Activated T-helper 17 cell treated with anti-CD3 and anti-CD28 coated beads, Interleukin-2, amount 50 U/mL, for 72 hours (primary cell): ENCODE measurements at regions not wholly inside any gene's neighbourhood (a gene's known extent, or its start where the extent isn't known, plus 50 kb on each side); places are given as distances from the start of the nearest gene placed in this dataset.
A peak's percentile ranks its signal among the peaks of the same experiment; 100 is the strongest.

Experiments
- ATAC-seq: fragments of 150-1000 bp; cut with Tn5 transposase; replicated peaks from 2 replicates; pipeline ENCODE4 v1.10.0; 2021; ENCODE audit warnings: mild to moderate bottlenecking, moderate library complexity
- H3K27ac Mint-ChIP-seq: one replicate; pipeline ENCODE4 v1.8.0; 2022; ENCODE audit warnings: mixed read lengths
- H3K27me3 Mint-ChIP-seq: one replicate; pipeline ENCODE4 v1.8.0; 2022; ENCODE audit warnings: mixed read lengths
- H3K36me3 Mint-ChIP-seq: one replicate; pipeline ENCODE4 v1.8.0; 2022; ENCODE audit warnings: low read depth, mild to moderate bottlenecking, mixed read lengths
- H3K4me1 Mint-ChIP-seq: one replicate; pipeline ENCODE4 v1.8.0; 2022; ENCODE audit warnings: mixed read lengths
- H3K4me3 Mint-ChIP-seq: one replicate; pipeline ENCODE4 v1.8.0; 2022; ENCODE audit warnings: mild to moderate bottlenecking, mixed read lengths
- H3K9me3 Mint-ChIP-seq: one replicate; pipeline ENCODE4 v1.8.0; 2022; ENCODE audit warnings: mixed read lengths

- H3K4me3 Mint-ChIP-seq: no peak overlapping the region
- H3K36me3 Mint-ChIP-seq: no peaks in the 10 kb centered on the region
- H3K4me1 Mint-ChIP-seq: no peaks in the 10 kb centered on the region
- no peak for ATAC-seq
- H3K9me3 Mint-ChIP-seq: no peaks in the 10 kb centered on the region
- no peak overlapping the region for H3K27ac Mint-ChIP-seq
- H3K27me3 Mint-ChIP-seq: no peaks in the 10 kb centered on the region
Observed at GRCh38 chr3:153746211-153746610, 375.0 kb upstream of the ARHGEF26 start.

- no peaks in the 10 kb centered on the region for H3K36me3 Mint-ChIP-seq
- H3K9me3 Mint-ChIP-seq: no peaks in the 10 kb centered on the region
- no peak overlapping the region for H3K27ac Mint-ChIP-seq
- no peaks in the 10 kb centered on the region for H3K27me3 Mint-ChIP-seq
- H3K4me1 Mint-ChIP-seq: no peaks in the 10 kb centered on the region
- no peak overlapping the region for H3K4me3 Mint-ChIP-seq
- ATAC-seq: no peak
Observed at GRCh38 chr3:153749070-153749610, 372.1 kb upstream of the ARHGEF26 start.

GRCh38 chr3:153752405-153753027, 368.7 kb upstream of the ARHGEF26 start:
- no peak overlapping the region for H3K4me3 Mint-ChIP-seq
- H3K9me3 Mint-ChIP-seq: no peaks in the 10 kb centered on the region
- ATAC-seq: no peak
- H3K27ac Mint-ChIP-seq: no peak overlapping the region
- no peaks in the 10 kb centered on the region for H3K36me3 Mint-ChIP-seq
- H3K27me3 Mint-ChIP-seq: no peaks in the 10 kb centered on the region
- no peaks in the 10 kb centered on the region for H3K4me1 Mint-ChIP-seq

DNA sequence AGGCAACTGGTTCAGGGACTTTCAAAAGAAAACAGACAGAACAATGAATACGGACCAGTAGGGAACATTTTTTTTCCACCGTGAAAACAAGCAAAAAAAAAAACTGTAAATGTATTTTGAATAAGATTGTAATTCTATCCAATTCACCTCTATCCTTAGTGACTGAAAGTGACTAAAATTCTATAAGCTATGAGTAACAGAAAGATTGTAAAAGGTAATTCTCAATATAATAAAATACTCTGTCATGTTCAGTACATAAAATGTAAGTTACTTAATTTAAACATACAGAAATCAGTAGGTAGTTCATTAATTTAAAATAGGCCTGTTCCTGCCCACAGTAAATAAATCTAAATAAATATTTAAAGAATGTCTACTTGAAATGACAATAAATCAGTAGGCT, 368.2 kb upstream of the ARHGEF26 start:
- Mint-ChIP-seq H3K27ac (no peak overlapping the region), H3K4me1 (no peaks in the 10 kb centered on the region), H3K4me3 (no peak overlapping the region), H3K27me3 (no peaks in the 10 kb centered on the region), H3K9me3 (no peaks in the 10 kb centered on the region), H3K36me3 (no peaks in the 10 kb centered on the region)
- no peak for ATAC-seq

DNA sequence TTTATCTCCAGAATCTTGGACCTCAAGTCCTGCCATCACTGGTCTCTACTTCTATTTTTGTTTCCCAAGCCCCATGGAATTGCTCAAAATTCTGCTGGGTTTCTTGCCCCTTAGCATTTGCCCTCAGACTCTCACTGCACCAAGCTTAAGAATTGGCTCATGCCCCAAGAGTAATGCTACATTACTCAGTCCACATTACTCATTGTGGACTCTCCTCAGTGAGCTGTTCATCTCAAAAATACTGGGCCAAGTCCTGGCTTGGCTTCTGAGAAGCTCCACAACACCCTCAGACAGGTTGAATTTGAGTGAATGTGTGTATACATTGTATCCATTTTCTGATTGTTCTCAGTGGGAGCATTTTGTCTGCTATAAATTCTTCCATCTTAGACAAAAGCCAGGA, 364.4 kb upstream of the ARHGEF26 start:
- Mint-ChIP-seq H3K4me3 (no peak overlapping the region), H3K4me1 (no peaks in the 10 kb centered on the region), H3K27me3 (no peaks in the 10 kb centered on the region), H3K27ac (no peak overlapping the region), H3K9me3 (no peaks in the 10 kb centered on the region), H3K36me3 (no peaks in the 10 kb centered on the region)
- no peak for ATAC-seq

DNA sequence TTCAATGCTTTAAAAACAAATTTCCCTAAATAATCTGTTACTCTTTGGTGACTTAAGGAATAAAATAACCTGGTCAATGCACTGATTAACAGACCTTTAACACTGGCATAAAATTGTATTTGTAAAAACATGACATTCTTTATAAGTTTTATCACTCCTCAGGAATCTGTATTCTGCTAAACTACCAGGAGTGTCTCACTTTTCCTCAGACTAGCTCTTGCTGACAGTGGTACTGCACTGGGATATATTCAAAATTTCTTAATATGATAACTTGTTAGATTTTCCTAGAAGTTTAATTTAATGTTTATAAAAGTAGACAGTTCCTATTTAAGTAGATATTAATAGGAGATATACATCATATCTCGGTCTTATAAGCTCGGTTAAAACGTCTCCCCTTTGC, 363.4 kb upstream of the ARHGEF26 start:
- Mint-ChIP-seq H3K36me3 (no peaks in the 10 kb centered on the region), H3K27me3 (no peaks in the 10 kb centered on the region), H3K9me3 (no peaks in the 10 kb centered on the region), H3K4me3 (no peak overlapping the region), H3K4me1 (no peaks in the 10 kb centered on the region), H3K27ac (no peak overlapping the region)
- no peak for ATAC-seq

GRCh38 chr3:153760948-153761347, 360.2 kb upstream of the ARHGEF26 start:
- Mint-ChIP-seq H3K27me3 (no peaks in the 10 kb centered on the region), H3K27ac (no peak overlapping the region), H3K9me3 (no peaks in the 10 kb centered on the region), H3K4me3 (no peak overlapping the region), H3K36me3 (no peaks in the 10 kb centered on the region), H3K4me1 (no peaks in the 10 kb centered on the region)
- peak; percentile 44 for ATAC-seq

DNA sequence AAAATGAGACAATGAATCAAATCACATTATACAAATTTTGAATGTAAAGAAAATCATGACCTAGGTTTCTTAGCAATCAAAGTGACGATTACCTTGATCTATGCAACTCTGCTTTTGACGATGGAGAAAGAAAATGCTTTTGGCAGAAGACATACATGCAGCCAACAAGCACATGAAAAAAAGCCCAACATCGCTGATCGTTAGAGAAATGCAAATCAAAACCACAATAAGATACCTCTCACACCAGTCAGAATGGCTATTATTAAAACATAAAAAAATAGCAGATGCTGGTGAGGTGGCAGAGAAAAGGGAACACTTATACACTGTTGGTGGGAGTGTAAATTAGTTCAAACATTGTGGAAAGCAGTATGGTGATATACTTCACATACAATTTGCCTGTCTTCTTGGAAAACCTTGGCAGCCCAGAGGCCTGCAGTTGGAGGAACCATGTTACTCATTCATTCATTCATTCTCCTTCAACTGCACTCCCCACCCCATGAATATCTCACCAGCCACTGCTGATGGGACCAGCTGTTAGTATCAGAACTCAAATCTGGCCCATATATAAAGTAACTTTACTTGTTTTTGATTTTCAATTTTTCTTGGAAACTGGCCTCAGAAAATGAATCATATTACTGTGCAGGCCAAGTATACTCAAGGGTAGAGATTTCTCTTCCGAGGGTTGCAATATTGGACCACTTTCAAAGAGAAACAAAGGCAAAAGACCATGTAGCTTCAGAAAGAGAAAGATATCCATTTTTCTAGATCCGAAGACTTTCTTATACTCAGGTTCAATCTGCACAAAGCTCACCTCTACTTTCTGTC, 358.6 kb upstream of the ARHGEF26 start:
- H3K27me3 Mint-ChIP-seq: no peaks in the 10 kb centered on the region
- H3K4me3 Mint-ChIP-seq: no peak overlapping the region
- H3K4me1 Mint-ChIP-seq: no peaks in the 10 kb centered on the region
- no peaks in the 10 kb centered on the region for H3K36me3 Mint-ChIP-seq
- no peak for ATAC-seq
- H3K9me3 Mint-ChIP-seq: no peaks in the 10 kb centered on the region
- H3K27ac Mint-ChIP-seq: no peak overlapping the region

GRCh38 chr3:153767601-153768560, 353.3 kb upstream of the ARHGEF26 start:
- Mint-ChIP-seq H3K27me3 (peaks cover 4% of the 10 kb centered on the region), H3K4me1 (no peaks in the 10 kb centered on the region), H3K4me3 (no peak overlapping the region), H3K9me3 (no peaks in the 10 kb centered on the region), H3K27ac (no peak overlapping the region), H3K36me3 (no peaks in the 10 kb centered on the region)
- no peak for ATAC-seq

GRCh38 chr3:153768561-153769469, 352.4 kb upstream of the ARHGEF26 start:
- Mint-ChIP-seq H3K27ac (no peak overlapping the region), H3K4me1 (no peaks in the 10 kb centered on the region), H3K27me3 (peaks cover 4% of the 10 kb centered on the region), H3K36me3 (no peaks in the 10 kb centered on the region), H3K4me3 (no peak overlapping the region), H3K9me3 (no peaks in the 10 kb centered on the region)
- peak; percentile 79 for ATAC-seq

GRCh38 chr3:153783106-153783505, 338.1 kb upstream of the ARHGEF26 start:
- no peak for ATAC-seq

DNA sequence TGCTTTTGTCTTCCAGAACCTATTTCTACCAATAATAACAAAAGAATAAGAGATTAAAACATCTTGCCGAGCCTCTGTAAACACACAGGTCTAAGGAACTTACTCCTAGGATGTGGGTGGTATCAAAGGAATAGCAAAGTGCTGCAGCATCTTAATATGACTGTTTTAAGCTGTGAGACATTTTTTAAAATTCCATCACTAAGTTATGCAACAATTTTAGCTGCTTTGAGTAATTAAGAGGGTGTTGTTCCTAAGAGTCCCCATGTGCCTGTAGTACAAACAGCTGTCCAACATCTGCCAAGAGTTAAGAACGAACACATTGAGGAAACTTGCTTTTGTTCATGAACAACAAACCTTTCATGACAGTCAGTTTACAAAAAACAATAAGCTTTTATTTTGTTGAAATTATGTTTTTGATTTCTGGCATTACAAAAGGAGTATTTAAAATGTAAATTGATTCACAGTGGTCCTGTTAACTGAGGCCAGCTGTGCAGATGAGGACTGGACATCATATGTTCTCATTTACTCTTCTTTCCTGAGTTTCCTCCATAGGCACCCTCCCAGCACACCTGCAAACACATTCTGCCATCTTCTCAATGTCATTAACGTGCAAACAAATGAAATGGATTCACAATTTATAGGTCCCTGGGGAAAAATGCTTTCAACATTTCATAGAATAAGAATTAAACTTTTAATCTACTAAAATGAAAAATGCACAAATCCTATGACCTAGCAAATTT, 337.3 kb upstream of the ARHGEF26 start:
- no peaks in the 10 kb centered on the region for H3K4me1 Mint-ChIP-seq
- ATAC-seq: no peak
- no peak overlapping the region for H3K4me3 Mint-ChIP-seq
- no peaks in the 10 kb centered on the region for H3K36me3 Mint-ChIP-seq
- no peak overlapping the region for H3K27ac Mint-ChIP-seq
- H3K27me3 Mint-ChIP-seq: peaks cover 7% of the 10 kb centered on the region
- no peaks in the 10 kb centered on the region for H3K9me3 Mint-ChIP-seq

More at GRCh38 chr3:153783106-153783505, 338.1 kb upstream of the ARHGEF26 start:
- no peaks in the 10 kb centered on the region for H3K4me1 Mint-ChIP-seq
- peaks cover 7% of the 10 kb centered on the region for H3K27me3 Mint-ChIP-seq
- no peak overlapping the region for H3K27ac Mint-ChIP-seq
- H3K9me3 Mint-ChIP-seq: no peaks in the 10 kb centered on the region
- no peaks in the 10 kb centered on the region for H3K36me3 Mint-ChIP-seq
- H3K4me3 Mint-ChIP-seq: no peak overlapping the region

GRCh38 chr3:153785901-153786300, 335.3 kb upstream of the ARHGEF26 start:
- ATAC-seq: no peak
- H3K9me3 Mint-ChIP-seq: no peaks in the 10 kb centered on the region

More at GRCh38 chr3:153785901-153786300, 335.3 kb upstream of the ARHGEF26 start:
- Mint-ChIP-seq H3K4me1 (no peaks in the 10 kb centered on the region), H3K27ac (no peak overlapping the region), H3K36me3 (no peaks in the 10 kb centered on the region), H3K4me3 (no peak overlapping the region), H3K27me3 (peaks cover 5% of the 10 kb centered on the region)
